Tongue (tissue), 1 donor: ENCODE measurements at regions not wholly inside any gene's neighbourhood (a gene's known extent, or its start where the extent isn't known, plus 50 kb on each side); places are given as distances from the start of the nearest gene placed in this dataset.
A peak's percentile ranks its signal among the peaks of the same experiment; 100 is the strongest.

Source experiments
- DNase-seq: peaks from one replicate; pipeline ENCODE4 v3.0.0-alpha.2; 2015

GRCh38 chr14:96617635-96618034, 115.5 kb downstream of the PAPOLA start:
- no peak for DNase-seq

- DNase-seq = no peak
These were observed 120.7 kb downstream of the PAPOLA start for GRCh38 chr14:96622926-96623325.

- DNase-seq = no peak
These were observed 121.7 kb downstream of the PAPOLA start for GRCh38 chr14:96623676-96624484.

GRCh38 chr14:96624661-96625425, 122.7 kb downstream of the PAPOLA start:
- peak; percentile 4 for DNase-seq

GRCh38 chr14:96625426-96625985, 123.3 kb downstream of the PAPOLA start:
- no peak for DNase-seq

- no peak for DNase-seq
These were observed 124.1 kb downstream of the PAPOLA start for GRCh38 chr14:96626121-96626768.

- no peak for DNase-seq
These were observed 124.7 kb downstream of the PAPOLA start for GRCh38 chr14:96626916-96627315.

GRCh38 chr14:96627386-96627785, 125.2 kb downstream of the PAPOLA start:
- no peak for DNase-seq

GRCh38 chr14:96627811-96628775, 125.9 kb downstream of the PAPOLA start:
- no peak for DNase-seq

- no peak for DNase-seq
These were observed 126.9 kb downstream of the PAPOLA start for GRCh38 chr14:96629082-96629481.

GRCh38 chr14:96629558-96630222, 127.5 kb downstream of the PAPOLA start:
- no peak for DNase-seq

GRCh38 chr14:96630281-96630680, 128.1 kb downstream of the PAPOLA start:
- DNase-seq = no peak

GRCh38 chr14:96631030-96631429, 128.8 kb downstream of the PAPOLA start:
- no peak for DNase-seq

GRCh38 chr14:96631621-96632362, 129.6 kb downstream of the PAPOLA start:
- DNase-seq = no peak

- no peak for DNase-seq
These were observed 130.2 kb downstream of the PAPOLA start for GRCh38 chr14:96632363-96632758.

- no peak for DNase-seq
These were observed 130.9 kb downstream of the PAPOLA start for GRCh38 chr14:96633096-96633495.

- no peak for DNase-seq
These were observed 132.3 kb downstream of the PAPOLA start for GRCh38 chr14:96634481-96634880.

- no peak for DNase-seq
These were observed 132.7 kb downstream of the PAPOLA start for GRCh38 chr14:96634896-96635295.

GRCh38 chr14:96635850-96636249, 133.7 kb downstream of the PAPOLA start:
- no peak for DNase-seq

GRCh38 chr14:96637521-96637920, 135.3 kb downstream of the PAPOLA start:
- DNase-seq = no peak
